GM12865 (cell line): ENCODE measurements at regions not wholly inside any gene's neighbourhood (a gene's known extent, or its start where the extent isn't known, plus 50 kb on each side); places are given as distances from the start of the nearest gene placed in this dataset.

Experiments
- DNase-seq: peaks from one replicate; pipeline ENCODE4 v3.0.0; 2010; ENCODE audit warnings: low read depth
- H3K4me3 ChIP-seq: 2 replicates; pipeline ENCODE4 v1.5.1; 2011; ENCODE audit warnings: mild to moderate bottlenecking, low read depth, low read length, control low read depth
- TF ChIP-seq, protein P1 (sequence below): IDR thresholded peaks from 2 replicates; pipeline ENCODE4 v1.5.1; 2011; ENCODE audit warnings: low read length, control low read depth, low read depth, inconsistent platforms; ENCODE audit not compliant: insufficient read depth; ENCODE audit errors: missing control alignments

DNA sequence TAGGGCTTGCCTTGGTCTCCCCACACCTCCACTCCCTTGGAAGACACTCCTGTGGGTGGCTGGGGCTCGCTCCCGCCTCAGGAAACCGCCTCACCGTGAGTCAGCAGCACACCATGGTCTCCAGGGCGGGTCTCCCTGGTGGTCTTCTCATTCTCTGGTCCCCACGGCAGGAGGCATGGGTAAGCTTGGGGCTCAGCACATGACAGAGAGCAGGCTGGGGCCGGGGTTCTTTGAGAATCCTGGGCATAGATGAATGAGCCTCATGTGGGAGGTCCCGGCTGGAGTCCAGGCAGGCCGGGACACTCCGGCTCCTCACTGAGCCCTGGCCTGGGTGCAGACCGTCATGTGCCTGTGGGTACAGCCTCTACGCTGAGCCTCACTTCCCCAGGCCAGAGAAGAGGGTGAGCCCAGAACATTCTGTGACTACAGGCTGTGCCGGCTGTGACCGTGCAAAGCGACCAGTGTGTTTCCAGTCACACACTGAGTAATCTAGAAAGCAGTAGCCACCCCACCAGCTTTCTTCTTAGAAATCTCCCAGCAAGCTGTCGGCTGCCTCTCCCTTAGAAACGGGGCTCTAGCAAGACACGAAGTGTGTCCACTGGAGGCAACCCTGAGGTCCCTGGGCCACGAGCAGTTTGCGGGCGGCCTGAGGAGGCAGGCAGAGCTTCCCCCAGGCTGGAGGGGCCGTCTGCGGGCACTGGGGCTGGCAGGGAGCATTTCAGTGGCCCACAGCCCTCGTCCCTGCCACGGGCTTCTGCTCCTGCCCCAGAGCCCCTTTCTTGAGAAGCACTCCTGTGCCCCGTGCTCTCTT, 93.1 kb downstream of the RHOB start:
- H3K4me3 ChIP-seq, result no peak overlapping the region
- TF ChIP-seq, protein P1, sequence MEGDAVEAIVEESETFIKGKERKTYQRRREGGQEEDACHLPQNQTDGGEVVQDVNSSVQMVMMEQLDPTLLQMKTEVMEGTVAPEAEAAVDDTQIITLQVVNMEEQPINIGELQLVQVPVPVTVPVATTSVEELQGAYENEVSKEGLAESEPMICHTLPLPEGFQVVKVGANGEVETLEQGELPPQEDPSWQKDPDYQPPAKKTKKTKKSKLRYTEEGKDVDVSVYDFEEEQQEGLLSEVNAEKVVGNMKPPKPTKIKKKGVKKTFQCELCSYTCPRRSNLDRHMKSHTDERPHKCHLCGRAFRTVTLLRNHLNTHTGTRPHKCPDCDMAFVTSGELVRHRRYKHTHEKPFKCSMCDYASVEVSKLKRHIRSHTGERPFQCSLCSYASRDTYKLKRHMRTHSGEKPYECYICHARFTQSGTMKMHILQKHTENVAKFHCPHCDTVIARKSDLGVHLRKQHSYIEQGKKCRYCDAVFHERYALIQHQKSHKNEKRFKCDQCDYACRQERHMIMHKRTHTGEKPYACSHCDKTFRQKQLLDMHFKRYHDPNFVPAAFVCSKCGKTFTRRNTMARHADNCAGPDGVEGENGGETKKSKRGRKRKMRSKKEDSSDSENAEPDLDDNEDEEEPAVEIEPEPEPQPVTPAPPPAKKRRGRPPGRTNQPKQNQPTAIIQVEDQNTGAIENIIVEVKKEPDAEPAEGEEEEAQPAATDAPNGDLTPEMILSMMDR, result no peak
- peak; percentile 22 for DNase-seq

DNA sequence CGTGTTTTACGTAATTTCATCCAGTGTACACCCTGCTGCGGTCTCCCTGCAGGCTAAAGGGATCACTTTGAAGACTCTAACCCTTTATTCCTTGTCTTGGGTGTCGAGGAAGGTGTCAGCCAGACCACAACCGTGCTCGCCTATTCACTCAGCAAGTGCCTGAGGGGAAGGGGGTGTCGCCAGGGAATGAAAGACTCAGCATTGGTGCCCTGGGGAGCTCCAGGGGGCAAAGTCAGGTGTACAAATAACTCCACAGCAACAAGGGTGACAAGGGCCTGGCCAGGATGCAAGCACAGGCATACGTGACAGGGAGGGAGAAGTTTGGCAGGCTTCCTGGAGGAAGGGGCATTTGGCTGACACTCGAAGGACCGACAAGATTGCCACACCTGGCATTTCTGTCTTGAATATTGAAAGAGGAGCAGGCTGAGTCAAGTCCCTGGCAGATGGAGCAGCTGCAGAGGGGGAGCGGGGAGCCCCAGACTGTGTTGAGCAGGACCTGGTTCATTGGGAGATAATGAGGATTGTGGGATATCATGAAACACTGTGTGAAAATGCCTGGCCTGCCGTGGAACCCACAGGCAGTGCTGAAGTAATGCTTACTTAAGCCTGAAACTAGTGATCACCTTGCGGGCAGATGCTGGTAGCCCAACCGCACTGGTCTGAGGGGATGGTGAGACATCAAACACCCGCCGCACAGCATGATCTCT, 93.9 kb downstream of the RHOB start:
- TF ChIP-seq, protein P1, result no peak
- H3K4me3 ChIP-seq, result no peak overlapping the region
- no peak for DNase-seq

DNA sequence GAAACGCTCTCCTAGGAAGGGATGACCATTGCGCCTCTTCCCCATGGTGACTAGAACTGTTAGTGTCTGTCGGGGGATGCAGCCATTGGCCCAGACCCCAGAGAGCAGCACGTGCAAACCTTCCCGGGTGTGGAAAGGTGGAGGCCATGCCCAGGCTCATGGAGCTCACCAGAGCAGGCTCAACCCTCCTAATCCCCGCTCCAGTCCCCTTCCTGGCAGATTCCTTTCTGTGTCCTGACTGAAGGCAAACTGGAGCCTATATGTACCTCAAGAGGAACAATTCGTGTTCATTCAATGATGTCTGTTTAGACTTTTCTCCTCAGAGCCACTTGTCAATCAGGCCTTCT, 94.4 kb downstream of the RHOB start:
- TF ChIP-seq, protein P1, result no peak

DNA sequence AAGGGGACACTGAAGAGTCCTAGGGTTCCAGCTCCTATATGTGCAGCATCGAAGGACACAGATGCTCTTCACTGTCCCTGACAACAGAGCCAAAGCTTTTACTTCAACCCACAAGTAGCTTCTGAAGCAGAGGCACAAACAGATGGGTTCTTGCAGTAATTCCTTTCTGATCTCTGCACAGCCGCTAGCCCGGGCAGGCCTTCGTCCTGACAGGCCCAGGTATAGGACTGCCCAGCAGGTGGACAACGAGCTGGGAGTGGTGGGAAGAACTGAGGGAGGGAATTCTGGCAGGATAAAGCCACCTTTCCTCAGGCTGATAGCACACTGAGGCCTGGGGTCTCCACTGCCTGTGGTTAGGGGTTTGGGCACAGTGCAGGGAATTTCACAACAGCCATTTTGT, 94.8 kb downstream of the RHOB start:
- H3K4me3 ChIP-seq, result no peak overlapping the region
- TF ChIP-seq, protein P1, result no peak
- DNase-seq, result no peak

More for the DNA sequence above, 94.4 kb downstream of the RHOB start:
- no peak for DNase-seq
- H3K4me3 ChIP-seq, result no peak overlapping the region

DNA sequence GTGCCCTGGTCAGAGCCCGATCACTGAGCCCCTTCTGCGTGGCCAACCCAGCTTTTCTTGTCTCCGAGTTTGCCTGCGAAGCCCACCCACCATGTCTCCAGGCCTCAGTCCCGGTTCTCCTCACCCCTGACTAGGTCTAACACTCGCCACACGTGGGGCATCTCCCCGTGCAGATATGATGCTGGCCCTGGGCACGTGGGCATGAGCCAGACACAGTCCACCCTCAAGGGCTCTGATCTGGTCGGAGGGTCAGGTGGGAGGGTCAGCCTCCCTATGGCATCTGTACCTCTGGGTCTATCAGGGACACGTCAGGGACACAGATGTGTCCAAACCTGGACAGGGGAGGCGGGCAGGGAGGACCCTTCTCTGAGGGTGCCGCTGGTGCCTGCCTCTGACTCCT, 95.4 kb downstream of the RHOB start:
- H3K4me3 ChIP-seq, result no peak overlapping the region
- TF ChIP-seq, protein P1, result no peak
- no peak for DNase-seq

DNA sequence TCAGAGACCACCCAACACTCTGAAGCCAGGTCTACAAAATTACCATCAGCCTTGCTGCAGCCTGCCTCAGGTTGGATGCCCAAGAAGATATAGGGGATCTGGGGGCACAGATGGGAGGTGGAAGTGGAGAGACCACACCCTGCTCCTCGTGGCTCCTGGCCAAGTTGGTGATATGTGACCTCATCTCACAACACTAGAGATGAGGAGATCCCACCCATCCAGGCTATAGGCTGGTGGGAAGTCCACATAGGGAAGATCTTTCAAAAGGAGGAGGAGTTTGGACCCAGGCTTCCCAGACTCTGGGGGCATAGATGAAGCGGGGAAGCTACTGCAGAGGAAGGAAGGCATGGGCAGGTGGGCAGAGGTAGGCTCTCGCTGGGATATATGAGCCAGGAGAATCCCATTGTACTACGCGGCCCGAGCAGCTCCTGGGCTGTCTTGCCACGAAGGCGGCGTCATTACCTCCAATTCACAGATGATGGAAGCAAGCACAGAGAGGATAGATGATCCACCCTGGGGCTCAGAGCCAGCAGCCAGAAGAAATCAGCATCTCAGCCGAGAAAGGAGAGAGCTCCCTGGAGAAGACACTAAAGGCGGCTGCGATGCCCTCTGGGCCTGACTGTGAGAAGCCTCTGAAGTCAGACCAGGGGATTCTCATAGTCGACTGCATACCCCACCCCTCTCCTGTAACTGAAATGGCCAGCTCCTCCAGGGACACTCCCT, 96.0 kb downstream of the RHOB start:
- H3K4me3 ChIP-seq, result no peak overlapping the region
- DNase-seq, result no peak
- TF ChIP-seq, protein P1, result no peak
